HK-2 (cell line): ENCODE measurements at regions not wholly inside any gene's neighbourhood (a gene's known extent, or its start where the extent isn't known, plus 50 kb on each side); places are given as distances from the start of the nearest gene placed in this dataset.
A peak's percentile ranks its signal among the peaks of the same experiment; 100 is the strongest.
"Not testable (repeated sequence)": the region's sequence is repeated elsewhere in the genome, so short reads cannot be mapped to it uniquely, and the experiment has no call there.

Source experiments
- DNase-seq: peaks from one replicate; pipeline ENCODE4 v3.0.0-alpha.2; 2018; ENCODE audit not compliant: unreplicated experiment

DNA sequence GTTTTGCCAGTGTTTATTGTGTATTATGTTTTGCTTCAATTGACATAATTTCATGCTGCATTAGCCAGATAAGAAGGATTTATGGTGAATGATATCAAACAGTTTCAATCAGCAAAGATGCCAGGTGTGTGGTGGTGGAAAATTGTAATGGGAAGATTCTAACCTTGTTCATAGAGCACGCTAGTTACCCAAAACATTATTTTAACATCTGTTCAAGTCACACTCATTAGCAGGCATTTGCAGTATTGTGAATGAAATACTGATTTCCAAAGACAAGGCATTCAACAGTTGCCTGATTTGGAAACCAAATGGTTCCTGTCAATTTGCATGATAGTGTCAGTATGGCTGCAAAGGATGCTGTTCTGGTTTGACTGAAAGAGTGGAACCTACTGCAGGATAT is 129.7 kb downstream of the EPC1 start:
- no peak for DNase-seq

DNA sequence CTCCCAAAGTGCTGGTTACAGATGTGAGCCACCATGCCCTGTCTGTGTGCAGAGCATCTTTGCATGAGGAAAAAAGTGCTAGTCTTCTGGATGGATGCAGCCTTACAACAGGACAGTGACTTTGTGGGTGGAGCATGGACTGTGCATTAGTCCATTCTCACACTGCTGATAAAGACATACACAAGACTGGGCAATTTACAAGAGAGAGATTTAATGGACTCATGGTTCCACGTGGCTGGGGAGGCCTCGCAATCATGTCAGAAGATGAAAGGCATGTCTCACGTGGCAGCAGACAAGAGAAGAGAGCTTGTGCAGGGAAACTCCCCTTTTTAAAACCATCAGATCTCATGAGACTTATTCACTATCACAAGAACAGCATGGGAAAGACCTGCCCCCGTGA is 133.1 kb downstream of the EPC1 start:
- DNase-seq, result not testable (repeated sequence)

DNA sequence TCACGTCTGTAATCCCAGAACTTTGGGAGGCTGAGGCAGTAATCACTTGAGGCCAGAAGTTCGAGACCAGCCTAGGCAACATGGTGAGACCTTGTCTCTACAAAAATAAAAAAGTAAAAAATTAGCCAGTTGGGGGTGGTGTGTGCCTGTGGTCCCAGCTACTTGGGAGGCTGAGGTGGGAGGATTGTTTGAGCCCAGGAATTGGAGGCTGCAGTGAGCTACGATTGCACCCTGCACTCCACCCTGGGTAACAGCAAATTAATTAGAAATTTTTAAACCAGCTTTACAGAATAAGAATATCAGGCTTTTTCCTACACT is 136.0 kb downstream of the EPC1 start:
- DNase-seq, result no peak

DNA sequence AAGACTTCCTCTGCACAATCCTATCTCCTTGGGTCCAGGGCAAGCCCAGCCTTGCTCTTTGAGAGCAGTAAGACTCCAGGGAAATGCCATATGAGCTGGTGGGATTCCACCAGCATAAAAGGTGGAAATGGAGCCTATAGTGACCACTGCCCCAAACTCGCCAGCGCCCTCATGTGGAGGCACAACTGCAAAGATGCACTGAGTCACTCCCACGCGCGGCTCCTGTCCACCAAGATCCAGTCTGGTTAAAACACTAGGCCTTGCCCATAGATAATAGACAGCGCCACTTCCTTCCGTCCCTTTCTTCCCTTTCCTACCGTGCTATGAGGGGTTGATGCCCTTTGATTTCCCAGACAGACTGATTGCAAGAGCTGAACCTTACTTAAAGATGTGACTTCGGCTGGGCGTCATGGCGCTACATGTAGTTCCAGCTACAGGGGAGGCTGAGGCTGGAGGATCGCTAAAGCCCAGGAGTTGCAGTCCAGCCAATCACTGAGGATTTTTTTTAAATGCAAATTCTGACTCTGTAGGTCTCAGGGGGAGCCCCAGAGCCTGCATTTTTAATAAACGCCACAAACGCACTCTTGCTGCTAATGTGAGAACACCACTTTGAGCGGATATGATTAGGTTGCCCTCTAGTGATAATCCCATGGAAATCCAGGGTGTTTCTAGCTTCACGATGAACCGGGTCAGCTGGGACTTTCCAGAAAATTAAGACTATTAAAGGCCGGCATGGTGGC is 136.5 kb downstream of the EPC1 start:
- no peak for DNase-seq

DNA sequence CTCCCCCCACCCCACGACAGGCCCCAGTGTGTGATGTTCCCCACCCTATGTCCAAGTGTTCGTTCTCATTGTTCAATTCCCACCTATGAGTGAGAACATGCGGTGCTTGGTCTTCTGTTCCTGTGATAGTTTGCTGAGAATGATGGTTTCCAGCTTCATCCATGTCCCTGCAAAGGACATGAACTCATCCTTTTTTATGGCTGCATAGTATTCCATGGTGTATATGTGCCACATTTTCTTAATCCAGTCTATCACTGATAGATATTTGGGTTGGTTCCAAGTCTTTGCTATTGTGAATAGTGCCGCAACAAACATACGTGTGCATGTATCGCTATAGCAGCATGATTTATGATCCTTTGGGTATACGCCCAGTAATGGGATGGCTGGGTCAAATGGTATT is 139.0 kb downstream of the EPC1 start:
- not testable (repeated sequence) for DNase-seq

DNA sequence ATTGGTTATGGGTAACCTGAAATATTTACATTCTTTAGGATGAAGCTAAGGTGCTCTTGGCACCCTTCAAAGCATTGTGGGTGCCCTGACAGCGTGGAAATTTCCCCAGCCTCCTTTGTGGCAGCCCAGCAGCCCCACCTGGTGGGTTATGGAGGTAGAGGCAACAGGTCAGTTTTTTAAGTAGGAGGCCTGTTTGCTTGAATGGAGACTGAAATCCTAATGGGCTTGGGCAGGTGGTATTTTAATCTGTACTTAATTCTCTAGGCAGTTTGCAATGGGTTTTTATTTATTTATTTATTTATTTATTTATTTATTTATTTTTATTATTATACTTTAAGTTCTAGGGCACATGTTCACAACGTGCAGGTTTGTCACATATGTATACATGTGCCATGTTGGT is 139.4 kb downstream of the EPC1 start:
- peak; percentile 6 for DNase-seq

DNA sequence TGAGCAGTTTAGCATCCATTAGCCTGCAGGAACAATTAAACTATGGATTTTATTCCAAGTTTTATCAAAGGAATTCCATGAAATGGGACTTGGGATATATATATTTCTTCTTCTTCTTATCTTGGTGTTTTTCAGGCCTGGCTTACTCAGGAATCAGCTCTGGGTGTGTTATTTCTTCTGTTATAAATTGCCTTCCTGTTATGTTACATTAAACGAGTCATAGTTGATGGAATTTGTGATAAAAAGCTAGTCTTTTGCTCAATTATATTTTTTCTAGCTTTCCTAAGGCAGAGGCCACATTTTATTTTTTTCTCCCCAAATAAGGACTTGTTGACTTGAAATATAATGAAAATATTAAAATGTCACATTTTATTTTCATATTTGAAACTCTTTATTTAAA is 141.3 kb downstream of the EPC1 start:
- DNase-seq, result no peak

DNA sequence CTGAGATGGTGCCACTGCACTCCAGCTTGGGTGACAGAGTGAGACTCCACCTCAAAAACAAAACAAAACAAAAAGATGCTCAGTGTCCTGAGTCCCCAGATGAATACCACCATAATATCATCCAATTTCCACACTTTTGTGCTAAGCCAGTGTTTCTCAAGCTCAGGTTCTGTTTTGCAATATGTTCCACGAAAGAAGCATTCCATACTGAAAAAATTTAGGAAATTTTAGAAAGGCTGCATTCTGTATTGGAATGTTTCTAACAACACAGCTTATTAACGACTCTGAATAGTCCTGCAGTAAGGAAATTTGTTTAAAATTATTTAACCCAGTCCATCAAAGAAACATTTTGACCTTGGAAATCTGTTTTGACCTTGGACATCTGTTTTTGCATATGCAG is 142.4 kb downstream of the EPC1 start:
- no peak for DNase-seq

DNA sequence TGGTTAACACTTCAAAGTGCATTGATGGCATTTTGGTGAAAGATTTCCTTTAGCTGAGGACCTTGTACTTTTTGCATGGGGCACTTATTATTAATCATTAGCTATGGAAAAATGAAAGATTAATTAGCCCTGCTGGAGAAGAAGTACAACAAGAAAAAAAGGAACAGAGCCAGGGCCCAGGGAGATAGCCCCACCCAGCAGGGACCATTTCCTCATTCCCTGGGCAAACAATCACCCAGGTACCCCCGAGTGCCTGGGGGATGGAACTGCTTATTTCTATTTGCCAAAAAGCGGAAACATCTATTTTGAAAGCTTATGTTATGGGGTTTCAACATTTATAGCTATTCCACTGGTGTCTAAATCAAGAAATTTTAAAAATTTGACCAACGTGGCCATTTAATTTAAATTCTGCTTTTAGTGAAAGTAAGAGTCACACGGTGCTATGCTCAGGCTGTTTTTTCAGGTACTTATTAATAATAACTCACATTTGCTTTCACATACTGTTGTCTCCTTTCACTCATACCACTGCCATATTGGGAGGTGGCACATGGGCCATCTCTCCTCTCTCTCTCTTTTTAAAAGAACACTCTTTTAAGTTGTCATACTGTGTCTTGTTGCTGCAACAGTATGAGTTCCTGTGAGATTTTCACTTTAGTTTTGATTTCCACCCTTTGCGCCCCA is 143.6 kb upstream of the KIF5B start:
- DNase-seq, result no peak

DNA sequence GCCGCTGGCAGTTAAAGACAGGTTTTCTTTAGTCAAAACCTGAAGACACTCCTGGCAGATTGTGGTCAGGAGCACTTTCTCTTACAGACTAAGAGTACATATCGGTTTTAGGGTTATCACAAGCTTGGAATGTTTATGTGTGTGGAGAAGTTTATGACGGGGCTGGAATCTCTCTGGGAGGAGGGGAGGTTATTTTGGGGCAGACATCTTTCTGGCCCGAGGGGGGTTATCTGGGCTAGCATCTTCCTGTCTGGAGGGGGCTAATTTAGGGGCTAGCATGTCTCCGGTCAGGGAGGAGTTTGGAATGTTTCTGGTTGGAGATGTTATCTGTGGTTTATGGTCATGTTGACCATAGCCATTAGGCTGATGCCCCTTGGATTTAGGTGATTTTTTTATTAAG is 141.2 kb upstream of the KIF5B start:
- DNase-seq, result no peak

DNA sequence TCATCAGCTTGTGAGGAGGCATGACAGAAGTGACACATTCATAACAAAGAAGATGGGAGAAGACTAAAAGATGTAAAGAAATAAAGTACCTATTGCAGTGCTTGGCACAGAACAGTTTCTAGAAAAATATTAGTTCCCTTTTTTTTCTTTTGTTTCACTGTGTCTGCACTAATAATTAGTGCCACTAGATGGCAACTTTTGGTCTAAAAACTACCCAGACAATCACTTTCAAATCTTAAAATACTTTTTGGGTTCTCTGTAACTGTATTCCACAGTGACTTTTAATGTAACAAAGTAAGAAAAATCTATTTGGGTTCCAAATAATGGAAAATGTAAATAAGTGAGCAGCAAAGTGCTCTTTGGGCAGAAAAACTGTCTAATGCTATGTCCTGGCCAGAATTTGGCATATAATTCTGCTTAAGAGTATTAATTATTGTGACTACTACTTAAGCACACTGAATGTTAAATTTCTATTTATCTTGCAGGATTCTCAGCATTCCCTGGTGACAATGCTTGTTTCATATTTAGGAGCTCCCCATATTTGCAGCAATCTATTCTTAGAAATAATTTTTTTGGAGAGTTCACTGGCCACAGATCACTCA is 134.8 kb upstream of the KIF5B start:
- DNase-seq, result no peak

DNA sequence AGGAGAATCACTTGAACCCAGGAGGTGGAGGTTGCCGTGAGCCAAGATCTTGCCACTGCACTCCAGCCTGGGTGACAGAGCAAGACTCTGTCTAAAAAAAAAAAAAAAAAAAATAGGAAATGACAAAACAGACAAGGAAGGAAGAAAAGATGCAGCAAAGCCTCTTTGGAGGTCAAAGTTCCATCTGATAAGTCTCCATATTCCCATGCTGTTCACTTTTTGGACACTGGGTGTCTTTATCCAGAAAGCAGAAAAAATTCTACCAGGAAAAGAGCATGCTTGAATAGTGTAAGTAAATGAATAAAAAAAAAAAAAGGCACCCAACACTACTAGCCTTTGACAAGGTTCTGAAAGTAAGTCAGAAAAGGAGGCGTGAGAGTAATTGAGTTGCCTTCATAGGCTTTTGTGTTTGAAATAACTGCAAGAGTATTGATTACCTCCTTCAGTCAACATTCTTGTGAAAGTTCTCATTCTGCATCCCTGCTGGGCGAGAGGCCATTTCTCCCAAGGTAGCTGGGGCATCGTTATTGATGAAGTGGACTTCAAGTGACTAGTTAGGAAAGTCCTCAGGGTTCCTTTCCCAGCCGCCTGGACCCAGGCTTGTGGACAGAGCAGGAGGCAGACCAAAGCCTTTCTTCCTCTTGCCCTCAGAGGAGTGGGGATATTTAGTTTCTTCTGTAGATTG is 133.3 kb upstream of the KIF5B start:
- no peak for DNase-seq

DNA sequence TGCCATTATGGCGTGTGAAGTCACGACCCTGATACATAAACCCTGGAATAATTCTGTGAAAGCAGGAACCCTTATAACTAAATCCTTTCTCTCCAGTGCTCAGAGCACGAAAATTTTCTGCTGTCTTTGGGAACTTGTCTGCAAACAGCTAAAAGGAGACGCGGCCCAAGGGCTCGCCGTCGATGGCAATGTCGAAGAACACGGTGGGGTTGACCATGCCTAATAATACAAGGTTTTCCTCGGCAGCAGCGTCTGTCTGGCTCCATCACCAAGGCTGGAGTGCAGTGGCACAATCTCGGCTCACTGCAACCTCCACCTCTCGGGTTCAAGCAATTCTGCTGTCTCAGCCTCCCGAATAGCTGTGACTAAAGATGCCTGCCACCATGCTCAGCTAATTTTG is 132.4 kb upstream of the KIF5B start:
- not testable (repeated sequence) for DNase-seq

DNA sequence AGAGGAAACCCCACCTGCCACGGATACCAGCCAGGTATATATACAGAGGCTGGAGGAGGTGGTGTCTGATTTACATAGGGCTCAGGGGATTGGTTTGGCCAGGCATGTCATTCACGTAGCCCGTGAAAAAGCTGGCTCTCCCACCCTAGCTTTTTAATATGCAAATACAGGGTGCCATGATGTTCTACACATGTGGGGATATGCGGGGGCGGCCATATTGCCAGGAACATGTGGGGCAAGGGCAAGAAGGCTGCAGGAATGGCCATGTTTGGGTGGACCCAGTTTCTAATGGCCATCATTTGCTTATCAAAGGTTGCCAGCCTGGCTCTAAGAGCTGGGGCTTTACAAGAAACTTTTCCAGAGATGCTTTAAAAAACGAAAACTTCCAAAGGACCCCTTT is 131.5 kb upstream of the KIF5B start:
- DNase-seq, result no peak

DNA sequence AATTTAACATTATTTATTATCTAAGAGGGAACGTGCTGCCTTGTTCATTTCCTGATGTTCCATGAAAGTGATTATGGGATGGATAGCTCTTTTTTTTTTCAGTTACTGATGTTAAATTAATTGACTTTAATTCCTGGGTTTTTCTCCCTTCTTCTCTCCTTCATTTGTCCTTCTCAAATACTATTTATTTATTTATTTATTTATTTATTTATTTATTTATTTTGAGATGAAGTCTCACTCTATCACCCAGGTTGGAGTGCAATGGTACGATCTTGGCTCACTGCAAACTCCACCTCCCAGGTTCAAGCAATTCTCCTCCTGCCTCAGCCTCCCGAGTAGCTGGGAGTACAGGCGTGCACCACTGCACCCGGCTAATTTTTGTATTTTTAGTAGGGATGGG is 127.4 kb upstream of the KIF5B start:
- DNase-seq, result not testable (repeated sequence)

DNA sequence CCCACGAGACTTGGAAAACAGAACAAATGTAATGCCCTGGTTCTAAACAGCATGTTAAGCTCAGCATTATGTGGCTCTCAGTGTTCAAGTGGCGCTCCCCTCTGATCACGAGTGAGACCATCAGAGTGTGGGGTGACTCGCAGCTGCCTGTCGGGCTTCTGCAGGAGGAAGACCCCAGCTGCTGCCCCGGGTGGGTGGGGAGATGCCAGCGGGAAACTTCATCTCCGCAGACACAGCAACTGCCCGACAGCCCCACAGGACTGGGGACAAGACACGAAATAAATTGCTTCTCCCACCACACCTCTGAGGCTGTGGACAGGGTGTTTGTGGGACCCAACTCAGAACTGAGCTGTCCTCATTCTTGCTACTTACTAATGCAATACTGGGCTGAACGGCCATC is 126.3 kb upstream of the KIF5B start:
- no peak for DNase-seq

DNA sequence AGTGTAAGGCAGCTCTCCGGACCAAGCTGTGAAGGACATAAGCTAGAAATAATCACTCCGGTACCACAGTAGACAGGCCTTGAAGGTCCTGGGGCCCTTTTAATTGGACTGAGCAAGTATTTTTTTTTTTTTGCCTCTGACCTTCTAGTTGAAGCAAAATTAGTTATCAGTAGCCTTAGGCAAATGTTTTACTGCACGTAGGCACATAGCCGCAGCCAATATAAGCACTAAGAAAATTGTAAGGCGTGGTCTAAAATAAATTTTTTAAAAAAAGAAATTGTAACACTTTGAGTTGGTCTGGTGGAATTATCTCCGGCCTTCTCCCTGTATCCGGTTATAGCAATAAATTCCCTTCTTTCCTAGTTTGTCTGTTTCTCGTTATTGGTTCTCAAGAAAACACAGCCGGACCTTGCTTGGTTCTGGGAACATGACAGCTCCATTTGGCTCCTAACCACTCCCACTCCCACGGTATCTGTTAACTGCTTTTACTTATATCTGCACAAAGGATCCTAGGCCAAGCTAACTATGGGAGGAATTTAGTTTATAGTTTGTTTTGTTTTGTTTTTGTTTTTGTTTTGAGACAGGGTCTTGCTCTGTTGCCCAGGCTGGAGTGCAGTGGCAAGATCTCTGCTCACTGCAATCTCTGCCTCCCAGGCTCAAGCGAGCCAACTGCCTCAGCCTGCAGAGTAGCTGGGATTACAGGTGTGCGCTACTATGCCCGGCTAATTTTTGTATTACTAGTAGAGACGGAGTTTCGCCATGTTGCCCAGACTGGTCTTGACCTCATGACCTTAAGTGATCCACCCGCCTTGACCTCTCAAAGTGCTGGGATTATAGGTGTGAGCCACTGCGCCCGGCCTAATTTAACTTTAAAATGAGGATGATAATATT is 124.4 kb upstream of the KIF5B start:
- no peak for DNase-seq

DNA sequence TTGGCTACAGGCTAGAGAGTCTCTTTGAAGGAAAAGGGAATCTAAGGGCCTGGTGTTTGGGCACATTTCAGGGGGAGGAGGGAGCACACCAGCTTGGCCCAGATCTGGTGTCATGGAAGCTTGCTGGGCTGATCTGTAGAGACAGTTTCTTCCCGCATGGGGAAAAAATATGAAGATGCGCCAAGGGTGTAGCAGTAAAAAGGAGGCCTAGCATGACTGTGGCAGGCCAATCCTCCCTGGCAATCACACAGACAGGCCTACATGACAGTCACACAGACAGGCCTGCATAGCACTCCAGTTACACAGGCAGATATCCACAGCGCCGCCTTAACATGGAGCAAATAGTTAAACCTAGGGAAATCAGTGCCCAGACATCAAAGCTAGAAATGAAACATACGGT is 123.6 kb upstream of the KIF5B start:
- no peak for DNase-seq

DNA sequence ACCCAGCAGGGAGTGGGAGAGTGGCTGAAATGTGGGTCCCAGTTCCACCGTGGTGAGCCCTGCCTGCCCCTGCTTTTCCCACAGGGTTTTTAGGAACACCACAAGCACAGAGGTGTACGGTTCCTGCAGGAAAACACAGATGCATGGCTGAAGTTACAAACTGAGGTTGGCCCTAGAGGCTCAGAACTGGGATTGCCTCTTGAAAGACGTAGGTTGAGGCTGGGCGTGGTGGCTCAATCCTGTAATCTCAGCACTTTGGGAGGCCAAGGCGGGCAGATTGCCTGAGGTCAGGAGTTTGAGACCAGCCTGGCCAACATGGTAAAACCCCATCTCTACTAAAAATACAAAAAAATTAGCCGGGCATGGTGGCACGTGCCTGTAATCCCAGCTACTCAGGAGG is 121.4 kb upstream of the KIF5B start:
- not testable (repeated sequence) for DNase-seq

DNA sequence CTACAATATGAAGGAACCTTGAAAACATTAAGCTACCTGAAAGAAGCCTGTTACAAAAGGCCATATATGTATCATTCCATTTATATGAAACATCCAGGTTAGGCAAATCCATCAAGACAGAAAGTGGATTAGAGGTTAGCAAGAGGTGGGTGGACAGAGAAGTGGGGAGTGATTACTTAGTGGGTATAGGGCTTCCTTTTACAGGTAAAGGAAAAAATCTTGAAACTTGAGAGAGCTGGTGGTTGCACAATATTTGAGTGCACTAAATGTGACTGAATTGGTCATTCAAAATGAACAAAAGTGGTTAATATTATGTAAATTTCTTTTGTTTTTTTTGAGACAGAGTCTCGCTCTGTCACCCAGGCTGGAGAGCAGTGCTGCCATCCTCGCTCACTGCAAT is 119.4 kb upstream of the KIF5B start:
- DNase-seq, result no peak

DNA sequence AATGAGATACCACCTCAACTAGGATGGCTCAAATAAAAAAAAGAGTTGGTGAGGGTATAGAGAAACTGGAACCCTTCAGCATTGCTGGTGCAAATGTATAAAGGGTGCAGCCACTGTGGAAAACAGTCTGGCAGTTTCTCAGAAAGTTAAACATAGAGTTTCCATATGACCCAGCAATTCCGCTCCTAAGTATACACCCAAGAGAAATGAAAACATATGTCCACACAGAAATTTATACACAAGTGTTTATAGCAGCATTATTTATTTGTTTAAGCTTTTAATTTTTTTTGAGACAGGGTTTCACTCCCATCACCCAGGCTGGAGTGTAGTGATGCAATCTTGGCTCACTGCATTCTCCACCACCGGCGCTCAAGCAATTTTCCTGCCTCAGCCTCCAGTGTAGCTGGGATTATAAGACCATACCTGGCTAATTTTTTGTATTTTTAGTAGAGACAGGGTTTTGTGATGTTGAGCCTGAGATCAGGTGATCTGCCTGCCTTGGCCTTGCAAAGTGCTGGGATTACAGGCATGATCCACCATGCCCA is 118.2 kb upstream of the KIF5B start:
- no peak for DNase-seq

DNA sequence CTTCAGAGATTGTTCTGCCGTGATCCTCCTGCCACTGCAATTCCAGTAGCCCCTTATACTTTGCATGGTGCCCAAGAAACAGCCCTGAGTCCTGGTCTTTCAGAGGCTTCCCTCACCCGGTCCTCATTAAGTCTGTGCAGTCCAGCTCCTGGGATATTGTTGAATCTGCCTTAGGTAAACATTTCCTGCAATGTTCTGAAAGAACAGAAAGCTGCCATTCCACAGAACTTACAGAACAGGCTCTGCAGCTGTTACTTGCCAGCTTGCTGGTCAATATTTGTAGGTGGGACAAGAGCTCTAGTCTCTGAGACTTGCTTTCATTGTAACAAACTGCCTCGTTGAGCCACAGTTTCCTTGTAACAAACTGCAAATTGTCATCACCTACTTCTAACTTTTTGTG is 115.0 kb upstream of the KIF5B start:
- no peak for DNase-seq
